NCI-H1436 (cell line): ENCODE measurements at regions not wholly inside any gene's neighbourhood (a gene's known extent, or its start where the extent isn't known, plus 50 kb on each side); places are given as distances from the start of the nearest gene placed in this dataset.
"Not testable (repeated sequence)": the region's sequence is repeated elsewhere in the genome, so short reads cannot be mapped to it uniquely, and the experiment has no call there.

Experiments used
- DNase-seq: peaks from one replicate; lab custom pipeline; 2025; lab: John Stamatoyannopoulos, UW

DNA sequence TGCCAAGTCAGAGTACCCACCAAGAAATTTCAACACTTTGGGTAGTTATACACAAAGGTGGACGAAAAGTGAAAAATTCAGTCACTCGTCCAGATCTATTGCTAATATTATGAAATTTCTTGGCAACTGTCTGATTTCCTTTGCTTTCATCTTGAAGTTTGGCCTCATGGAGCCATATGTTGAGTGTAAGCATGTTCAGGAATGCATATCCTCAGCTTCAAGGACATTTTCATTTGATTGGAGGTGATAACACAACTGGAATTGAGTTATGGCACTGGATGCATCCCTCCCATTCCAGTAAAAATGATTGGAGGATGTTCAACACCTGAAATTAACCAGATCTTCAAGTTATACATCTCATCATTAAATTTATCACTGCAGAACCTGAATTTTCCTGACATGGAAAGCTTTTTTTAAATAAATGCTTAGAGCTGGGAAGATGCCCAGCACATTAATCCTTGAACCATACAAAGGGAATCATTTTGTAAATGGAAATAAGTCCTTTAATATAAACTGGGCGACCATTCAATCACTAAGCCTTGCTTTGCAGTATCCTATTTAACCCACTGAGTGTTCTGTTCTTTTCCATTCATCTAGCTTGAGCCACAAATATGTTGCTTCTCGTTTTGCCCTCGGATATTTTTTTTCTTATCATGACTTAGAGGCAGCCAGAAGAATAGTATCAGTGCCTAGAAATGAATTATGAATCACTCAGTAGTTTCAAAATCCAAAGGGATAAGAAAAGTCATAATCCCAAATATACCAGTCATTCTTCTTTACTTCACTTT lies 273.7 kb upstream of the PIK3R1 start:
- DNase-seq, result no peak

DNA sequence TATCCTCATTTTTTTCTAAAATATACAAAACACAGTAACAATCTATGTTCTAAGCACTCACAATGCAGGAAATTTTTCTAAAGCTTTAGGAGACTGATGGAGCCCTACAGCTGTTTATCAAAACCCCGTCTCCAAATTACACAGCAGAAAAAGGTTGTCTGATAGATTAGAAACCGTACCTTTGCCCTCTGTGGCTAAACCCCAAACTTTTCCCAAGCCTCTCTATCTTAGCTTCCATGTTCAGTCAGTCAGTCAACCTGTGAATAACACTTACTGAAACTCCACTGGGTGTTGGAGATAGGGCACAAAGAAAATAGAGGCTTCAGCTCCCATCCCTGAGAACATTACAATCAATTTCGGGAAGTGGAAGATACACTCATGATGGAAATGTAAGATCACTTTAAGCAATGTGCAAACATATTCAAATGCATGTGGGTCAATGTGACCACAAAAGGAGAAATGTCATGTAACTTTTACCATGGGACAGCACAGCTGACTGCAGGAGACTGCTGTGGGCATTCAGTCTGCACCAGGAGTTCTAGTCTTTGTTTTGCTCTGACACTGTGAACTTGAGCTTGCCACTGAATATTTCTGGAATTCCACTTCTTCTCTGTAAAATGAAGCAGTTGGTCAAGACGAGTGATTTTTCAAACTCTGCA lies 279.5 kb upstream of the PIK3R1 start:
- no peak for DNase-seq

- no peak for DNase-seq
These were observed 280.6 kb upstream of the PIK3R1 start for GRCh38 chr5:67934976-67935375.

DNA sequence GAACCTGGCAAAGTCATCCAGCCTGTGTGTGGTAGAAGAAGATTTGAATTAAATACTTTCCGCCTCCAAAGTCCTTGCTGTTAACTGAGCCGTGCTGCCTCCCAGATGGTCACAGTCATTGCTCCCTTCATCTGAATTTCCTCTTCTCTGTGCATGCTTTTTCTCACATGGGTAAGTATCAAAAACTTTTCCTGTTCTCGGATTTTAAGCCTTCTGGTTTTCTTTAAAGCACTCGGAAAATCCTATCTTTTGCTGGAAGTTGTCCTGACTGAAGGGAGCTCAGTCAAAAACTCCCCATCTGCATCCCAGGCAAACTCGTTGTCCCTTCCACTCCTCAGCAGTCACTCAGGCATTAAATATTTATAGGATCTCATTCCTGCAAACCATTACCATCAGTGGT lies 290.0 kb upstream of the PIK3R1 start:
- no peak for DNase-seq

DNA sequence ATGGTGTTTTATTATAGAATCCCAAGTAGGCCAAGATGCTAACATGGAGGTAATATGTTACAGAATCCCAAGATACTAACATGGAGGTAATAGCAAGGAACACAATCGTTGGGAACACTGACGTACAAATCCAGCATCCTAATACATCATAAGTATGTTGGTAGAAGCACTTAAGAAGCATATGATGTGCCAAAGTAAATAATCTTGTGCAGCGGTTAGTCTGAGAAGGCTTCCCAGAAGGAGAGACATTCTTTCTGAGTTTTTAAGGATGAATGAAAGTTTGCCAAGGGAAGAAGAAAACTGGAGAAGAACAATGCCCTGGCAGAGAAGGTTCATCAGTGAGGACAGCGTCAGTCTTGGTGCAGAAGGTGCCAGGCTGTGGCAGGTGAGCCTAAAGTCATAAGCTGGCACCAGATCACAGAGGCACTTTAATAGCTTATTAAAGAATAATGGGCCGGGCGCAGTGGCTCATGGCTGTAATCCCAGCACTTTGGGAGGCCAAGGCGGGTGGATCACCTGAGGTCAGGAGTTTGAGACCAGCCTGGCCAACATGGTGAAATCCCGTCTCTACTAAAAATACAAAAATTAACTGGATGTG lies 294.5 kb upstream of the PIK3R1 start:
- no peak for DNase-seq

DNA sequence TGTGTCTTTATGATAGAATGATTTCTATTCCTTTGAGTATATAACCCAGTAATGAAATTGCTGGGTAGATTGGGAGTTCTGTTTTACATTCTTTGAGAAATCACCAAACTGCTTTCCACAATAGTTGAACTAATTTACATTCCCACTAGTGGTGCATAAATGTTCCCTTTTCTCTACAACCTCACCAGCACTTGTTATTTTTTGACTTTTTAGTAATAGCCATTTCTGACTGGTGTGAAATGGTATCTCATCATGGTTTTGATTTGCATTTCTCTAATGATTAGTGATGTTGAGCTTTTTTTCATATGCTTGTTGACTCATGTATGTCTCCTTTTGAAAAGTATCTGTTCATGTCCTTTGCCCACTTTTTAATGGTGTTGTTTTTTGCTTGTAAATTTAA lies 296.0 kb upstream of the PIK3R1 start:
- not testable (repeated sequence) for DNase-seq

DNA sequence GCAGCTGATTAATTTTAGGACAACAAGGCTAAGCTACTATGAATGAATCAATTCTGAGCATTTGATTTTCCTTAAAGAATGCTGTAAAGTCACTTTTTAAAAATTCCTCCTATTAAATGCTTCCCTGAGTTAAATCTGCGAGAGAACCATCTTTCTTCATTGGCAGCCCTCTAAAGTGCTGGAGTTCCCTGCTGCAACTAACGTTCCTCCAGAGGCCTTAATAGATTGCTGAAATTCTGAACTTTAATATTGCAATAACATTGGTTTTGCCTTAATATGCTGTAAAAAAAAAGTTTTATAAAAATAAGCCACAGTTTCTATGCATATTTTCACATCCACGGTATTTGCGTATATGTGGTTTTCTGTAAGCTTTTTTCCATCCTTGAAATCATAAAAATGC lies 298.0 kb upstream of the PIK3R1 start:
- no peak for DNase-seq

- no peak for DNase-seq
These were observed 305.0 kb upstream of the PIK3R1 start for GRCh38 chr5:67910546-67910945.

DNA sequence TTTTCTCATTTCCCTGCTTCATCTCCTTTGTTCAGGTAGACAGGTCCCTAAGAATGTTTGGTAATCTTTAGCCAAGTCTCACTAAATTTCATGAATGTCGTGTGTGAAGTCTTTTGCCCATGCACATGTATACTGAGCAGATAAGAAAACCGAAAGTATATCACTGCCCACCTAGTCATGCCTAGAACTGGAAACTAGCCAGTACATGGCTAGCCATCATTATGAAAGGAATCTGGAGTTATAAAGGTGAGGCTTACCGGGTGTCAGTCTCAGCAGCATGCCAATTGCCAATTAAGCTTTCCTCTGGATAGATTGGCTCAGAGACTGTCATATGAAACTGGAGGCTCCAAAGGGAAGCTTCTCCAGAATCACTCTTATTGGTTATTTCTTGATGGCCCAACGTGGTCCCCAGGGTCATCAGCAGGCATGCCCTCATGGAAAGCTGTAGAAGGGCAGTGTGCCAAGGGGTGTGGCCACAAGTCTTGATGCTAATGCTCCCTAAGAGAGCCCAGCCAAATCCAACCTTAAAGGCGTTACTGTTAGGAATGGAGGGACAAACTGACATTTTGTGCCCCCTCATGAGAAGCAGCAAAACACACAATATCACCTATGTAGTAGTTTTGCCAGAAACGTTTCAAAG lies 307.3 kb upstream of the PIK3R1 start:
- DNase-seq, result peak; percentile 15

DNA sequence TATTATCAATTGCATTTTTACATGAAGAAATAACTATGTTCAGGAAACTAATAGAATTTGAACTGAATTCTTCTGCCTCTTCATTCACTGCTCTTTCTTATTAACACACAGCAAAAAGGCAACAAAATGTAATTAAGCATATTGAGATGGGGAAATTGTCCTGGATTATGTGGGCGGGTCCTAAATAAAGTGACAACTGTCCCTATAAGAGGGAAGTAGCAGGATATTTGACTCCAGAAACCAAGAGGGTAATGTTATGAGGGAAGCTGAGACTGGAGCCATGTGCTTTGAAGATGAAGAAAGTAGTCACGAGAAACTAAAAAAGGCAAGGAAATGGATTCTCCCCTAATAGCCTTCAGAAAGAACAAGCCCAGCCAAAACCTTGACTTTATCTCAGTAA lies 311.2 kb upstream of the PIK3R1 start:
- DNase-seq, result no peak

DNA sequence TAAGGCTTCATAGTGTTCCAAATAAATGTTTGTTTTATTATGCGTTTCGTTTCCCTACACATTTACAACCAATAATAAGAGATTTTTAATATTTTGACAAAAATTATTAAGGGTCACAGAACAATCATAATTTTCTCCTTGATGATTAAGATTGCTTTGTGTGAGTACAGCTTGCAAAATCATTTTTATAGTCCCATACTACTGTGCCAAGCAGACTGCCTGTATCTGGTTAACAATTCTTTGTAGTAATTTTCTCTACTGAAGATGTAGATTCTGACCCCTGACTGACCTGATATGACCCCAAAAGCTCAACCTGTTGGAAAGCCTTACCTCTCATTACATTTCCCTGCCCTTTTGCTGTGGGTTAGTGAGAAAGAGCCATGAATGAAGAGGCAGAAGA lies 311.9 kb upstream of the PIK3R1 start:
- DNase-seq, result no peak

- DNase-seq, result no peak
These were observed 312.4 kb upstream of the PIK3R1 start for GRCh38 chr5:67903121-67903520.

GRCh38 chr5:67902497-67902830 lies 313.1 kb upstream of the PIK3R1 start:
- DNase-seq, result no peak

DNA sequence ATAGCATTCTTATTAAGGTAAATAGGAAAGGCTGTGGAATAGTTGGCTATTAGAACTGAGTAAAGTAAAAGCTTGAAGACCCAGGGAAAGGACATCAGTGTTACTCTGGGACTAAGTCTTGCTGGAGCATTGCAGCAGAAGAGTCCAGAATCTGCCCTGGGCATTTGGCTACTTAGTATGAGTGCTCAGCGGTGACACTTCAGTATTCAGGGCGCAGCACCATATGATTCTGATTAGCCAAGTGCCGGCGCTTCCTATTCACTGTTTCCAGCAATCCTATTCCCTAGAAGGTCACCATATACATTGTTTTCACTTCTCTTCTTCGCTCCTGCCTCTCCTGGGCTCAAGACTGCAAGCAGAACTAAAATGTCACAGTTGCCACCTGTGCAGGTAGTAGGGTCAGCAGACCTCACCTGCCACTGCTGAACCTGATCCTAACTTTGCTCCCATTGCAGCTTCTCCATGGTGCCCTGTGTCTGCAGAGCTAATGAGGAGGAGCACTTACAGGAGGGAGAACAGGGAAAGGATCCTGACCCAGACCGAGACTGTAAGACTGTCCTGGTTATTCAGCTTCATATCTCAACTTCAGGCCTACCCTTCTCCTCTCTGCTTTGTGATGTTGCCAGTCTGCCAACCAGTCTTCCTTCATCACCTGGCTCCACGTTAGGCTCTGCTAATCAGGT lies 313.6 kb upstream of the PIK3R1 start:
- no peak for DNase-seq

GRCh38 chr5:67900514-67900913 lies 315.0 kb upstream of the PIK3R1 start:
- no peak for DNase-seq

- DNase-seq, result no peak
These were observed 317.6 kb upstream of the PIK3R1 start for GRCh38 chr5:67897980-67898379.

DNA sequence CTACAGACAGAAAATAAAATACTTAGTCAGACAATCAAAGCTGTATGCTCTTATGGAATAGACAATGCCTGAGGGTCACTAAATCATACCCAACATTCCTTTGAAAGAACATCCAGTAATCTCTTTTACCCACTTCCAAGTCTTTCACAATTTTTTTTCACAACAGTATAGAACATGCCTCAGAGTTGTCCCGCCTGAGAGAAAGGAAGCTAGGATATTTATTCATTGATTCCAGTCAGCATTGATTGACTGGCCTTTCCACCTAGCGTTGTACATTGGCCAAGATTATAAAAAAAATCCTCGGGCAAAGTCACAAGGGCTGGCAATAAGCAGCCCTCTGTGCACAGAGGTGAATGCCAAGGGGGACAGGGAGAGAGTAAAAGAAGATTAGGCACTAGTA lies 318.1 kb upstream of the PIK3R1 start:
- no peak for DNase-seq

- no peak for DNase-seq
These were observed 318.6 kb upstream of the PIK3R1 start for GRCh38 chr5:67896930-67897313.

GRCh38 chr5:67896311-67896929 lies 319.1 kb upstream of the PIK3R1 start:
- DNase-seq, result no peak

DNA sequence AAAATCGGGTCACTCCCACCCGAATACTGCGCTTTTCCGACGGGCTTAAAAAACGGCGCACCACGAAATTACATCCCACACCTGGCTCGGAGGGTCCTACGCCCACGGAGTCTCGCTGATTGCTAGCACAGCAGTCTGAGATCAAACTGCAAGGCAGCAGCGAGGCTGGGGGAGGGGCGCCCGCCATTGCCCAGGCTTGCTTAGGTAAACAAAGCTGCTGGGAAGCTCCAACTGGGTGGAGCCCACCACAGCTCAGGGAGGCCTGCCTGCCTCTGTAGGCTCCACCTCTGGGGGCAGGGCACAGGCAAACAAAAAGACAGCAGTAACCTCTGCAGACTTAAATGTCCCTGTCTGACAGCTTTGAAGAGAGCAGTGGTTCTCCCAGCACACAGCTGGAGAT lies 325.7 kb upstream of the PIK3R1 start:
- DNase-seq, result not testable (repeated sequence)

- DNase-seq, result no peak
These were observed 327.8 kb upstream of the PIK3R1 start for GRCh38 chr5:67887748-67888161.

DNA sequence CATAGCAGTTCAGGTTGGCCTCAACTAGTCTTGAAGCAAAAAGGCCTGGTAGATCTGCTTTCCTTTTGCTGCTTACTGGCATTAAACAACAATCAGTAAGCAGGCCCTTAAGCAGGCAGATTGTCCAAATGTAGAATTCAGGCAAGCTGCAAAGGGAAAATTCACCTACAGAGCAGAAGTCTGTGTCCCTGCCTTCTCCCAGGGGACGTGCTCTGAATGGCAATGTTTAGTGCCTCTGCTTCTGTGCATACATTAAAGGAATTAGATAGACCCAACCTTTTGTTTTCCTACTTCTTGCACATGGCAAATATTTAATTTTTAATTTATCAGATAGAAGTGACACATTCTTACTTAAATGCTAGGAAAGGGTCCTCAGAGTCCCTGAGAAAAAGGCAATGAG lies 328.8 kb upstream of the PIK3R1 start:
- DNase-seq, result no peak
